ENCODE measurements at regions not wholly inside any gene's neighbourhood (a gene's known extent, or its start where the extent isn't known, plus 50 kb on each side); places are given as distances from the start of the nearest gene placed in this dataset.

DNA sequence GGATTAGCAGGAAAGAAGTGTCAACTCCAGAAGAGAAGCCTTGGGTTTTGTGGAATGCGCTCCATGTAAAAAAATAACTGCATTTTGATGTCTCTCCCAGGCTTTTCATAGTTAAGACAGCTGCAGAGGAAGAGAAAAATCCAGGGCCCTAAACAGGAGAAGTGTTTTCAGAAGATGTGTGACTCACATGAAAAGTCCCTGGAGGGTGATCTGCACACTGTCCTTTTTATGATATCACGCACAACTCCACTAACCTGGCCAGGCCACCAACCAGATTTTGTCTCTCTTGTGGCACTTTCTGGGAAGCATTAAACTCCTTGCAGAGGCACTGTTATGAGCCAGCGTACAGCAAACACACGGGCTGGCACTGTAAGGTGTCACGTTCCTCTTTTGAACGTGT, 267.3 kb downstream of the FGF9 start:
- Histone ChIP-seq H3K27ac (no peak overlapping the region), H3K4me3 (ENCODE audit: low read depth in 1 of 2, low read length in 1 of 2) (no peak overlapping the region), H3K36me3 (no peaks in the 10 kb centered on the region), H3K9me3 (no peaks in the 10 kb centered on the region), H3K4me1 (ENCODE audit: control insufficient read depth in 1 of 2, insufficient read depth in 1 of 2, low read depth in 1 of 2, low read length in 1 of 2) (no peaks in the 10 kb centered on the region), H3K27me3 (no peaks in the 10 kb centered on the region)
- TF ChIP-seq, protein P1, sequence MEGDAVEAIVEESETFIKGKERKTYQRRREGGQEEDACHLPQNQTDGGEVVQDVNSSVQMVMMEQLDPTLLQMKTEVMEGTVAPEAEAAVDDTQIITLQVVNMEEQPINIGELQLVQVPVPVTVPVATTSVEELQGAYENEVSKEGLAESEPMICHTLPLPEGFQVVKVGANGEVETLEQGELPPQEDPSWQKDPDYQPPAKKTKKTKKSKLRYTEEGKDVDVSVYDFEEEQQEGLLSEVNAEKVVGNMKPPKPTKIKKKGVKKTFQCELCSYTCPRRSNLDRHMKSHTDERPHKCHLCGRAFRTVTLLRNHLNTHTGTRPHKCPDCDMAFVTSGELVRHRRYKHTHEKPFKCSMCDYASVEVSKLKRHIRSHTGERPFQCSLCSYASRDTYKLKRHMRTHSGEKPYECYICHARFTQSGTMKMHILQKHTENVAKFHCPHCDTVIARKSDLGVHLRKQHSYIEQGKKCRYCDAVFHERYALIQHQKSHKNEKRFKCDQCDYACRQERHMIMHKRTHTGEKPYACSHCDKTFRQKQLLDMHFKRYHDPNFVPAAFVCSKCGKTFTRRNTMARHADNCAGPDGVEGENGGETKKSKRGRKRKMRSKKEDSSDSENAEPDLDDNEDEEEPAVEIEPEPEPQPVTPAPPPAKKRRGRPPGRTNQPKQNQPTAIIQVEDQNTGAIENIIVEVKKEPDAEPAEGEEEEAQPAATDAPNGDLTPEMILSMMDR (IDR thresholded peaks at IDR 0.05): no peak

GRCh38 chr13:21938636-21939035, 267.8 kb downstream of the FGF9 start:
- Histone ChIP-seq H3K27me3 (no peaks in the 10 kb centered on the region), H3K9me3 (no peaks in the 10 kb centered on the region), H3K4me3 (ENCODE audit: low read depth in 1 of 2, low read length in 1 of 2) (no peak overlapping the region), H3K27ac (no peak overlapping the region), H3K4me1 (ENCODE audit: control insufficient read depth in 1 of 2, insufficient read depth in 1 of 2, low read depth in 1 of 2, low read length in 1 of 2) (no peaks in the 10 kb centered on the region), H3K36me3 (no peaks in the 10 kb centered on the region)
- TF ChIP-seq, protein P1 (IDR thresholded peaks at IDR 0.05): no peak

DNA sequence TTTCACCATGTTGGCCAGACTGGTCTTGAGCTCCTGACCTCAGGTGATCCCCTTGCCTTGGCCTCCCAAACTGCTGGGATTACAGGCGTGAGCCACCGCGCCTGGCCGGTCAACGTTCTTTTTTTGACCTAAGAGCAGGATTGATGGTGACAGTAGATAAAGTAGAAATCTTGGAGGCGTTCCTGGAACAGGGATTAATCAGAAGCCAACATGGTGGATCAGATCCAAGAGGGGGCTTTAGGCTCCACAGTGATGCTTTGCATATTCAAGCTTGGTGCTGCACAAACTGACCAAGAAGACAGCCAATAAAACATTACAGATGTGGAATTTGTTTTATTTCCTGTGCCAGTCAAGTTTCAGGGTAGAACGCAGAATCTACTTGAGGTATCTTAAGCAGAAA, 271.2 kb downstream of the FGF9 start:
- no peaks in the 10 kb centered on the region for H3K9me3 ChIP-seq
- TF ChIP-seq, protein P1 (IDR thresholded peaks at IDR 0.05): no peak
- H3K4me1 ChIP-seq (ENCODE audit: control insufficient read depth in 1 of 2, insufficient read depth in 1 of 2, low read depth in 1 of 2, low read length in 1 of 2): no peaks in the 10 kb centered on the region
- no peaks in the 10 kb centered on the region for H3K27me3 ChIP-seq
- H3K4me3 ChIP-seq (ENCODE audit: low read depth in 1 of 2, low read length in 1 of 2): no peak overlapping the region
- no peaks in the 10 kb centered on the region for H3K36me3 ChIP-seq
- no peak overlapping the region for H3K27ac ChIP-seq

- H3K4me1 ChIP-seq (ENCODE audit: control insufficient read depth in 1 of 2, insufficient read depth in 1 of 2, low read depth in 1 of 2, low read length in 1 of 2): no peaks in the 10 kb centered on the region
- H3K27ac ChIP-seq: no peak overlapping the region
- TF ChIP-seq, protein P1 (IDR thresholded peaks at IDR 0.05): no peak
- no peak overlapping the region for H3K4me3 ChIP-seq (ENCODE audit: low read depth in 1 of 2, low read length in 1 of 2)
- H3K36me3 ChIP-seq: no peaks in the 10 kb centered on the region
- H3K9me3 ChIP-seq: no peaks in the 10 kb centered on the region
- no peaks in the 10 kb centered on the region for H3K27me3 ChIP-seq
Measured at GRCh38 chr13:21944610-21945009, 273.7 kb downstream of the FGF9 start.

DNA sequence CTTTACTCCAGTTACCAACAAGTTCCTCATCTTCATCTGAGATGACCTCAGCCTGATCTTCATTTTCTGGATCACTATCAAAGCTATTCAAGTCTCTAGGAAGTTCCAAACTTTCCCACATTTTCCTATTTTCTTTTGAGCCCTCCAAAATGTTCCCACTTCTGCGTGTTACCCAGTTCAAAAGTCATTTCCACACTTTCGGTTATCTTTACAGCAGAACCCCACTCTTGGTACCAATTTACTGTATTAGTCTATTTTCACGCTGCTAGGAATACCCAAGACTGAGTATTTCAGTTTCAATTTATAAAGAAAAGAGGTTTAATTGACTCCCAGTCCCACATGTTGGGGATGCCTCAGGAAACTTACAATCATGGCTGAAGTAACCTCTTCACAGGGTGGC, 274.3 kb downstream of the FGF9 start:
- Histone ChIP-seq H3K27ac (no peak overlapping the region), H3K4me3 (ENCODE audit: low read depth in 1 of 2, low read length in 1 of 2) (no peak overlapping the region), H3K9me3 (no peaks in the 10 kb centered on the region), H3K27me3 (no peaks in the 10 kb centered on the region), H3K36me3 (no peaks in the 10 kb centered on the region), H3K4me1 (ENCODE audit: control insufficient read depth in 1 of 2, insufficient read depth in 1 of 2, low read depth in 1 of 2, low read length in 1 of 2) (no peaks in the 10 kb centered on the region)
- TF ChIP-seq, protein P1 (IDR thresholded peaks at IDR 0.05): no peak

GRCh38 chr13:21946964-21947363, 276.1 kb downstream of the FGF9 start:
- no peak overlapping the region for H3K4me3 ChIP-seq (ENCODE audit: low read depth in 1 of 2, low read length in 1 of 2)
- TF ChIP-seq, protein P1 (IDR thresholded peaks at IDR 0.05): no peak
- no peak overlapping the region for H3K27ac ChIP-seq
- no peaks in the 10 kb centered on the region for H3K36me3 ChIP-seq
- H3K9me3 ChIP-seq: no peaks in the 10 kb centered on the region
- H3K4me1 ChIP-seq (ENCODE audit: control insufficient read depth in 1 of 2, insufficient read depth in 1 of 2, low read depth in 1 of 2, low read length in 1 of 2): no peaks in the 10 kb centered on the region
- no peaks in the 10 kb centered on the region for H3K27me3 ChIP-seq
